GM12878 (cell line): ENCODE measurements at regions not wholly inside any gene's neighbourhood (a gene's known extent, or its start where the extent isn't known, plus 50 kb on each side); places are given as distances from the start of the nearest gene placed in this dataset.

Experiments used
- CTCF ChIP-seq, 3 experiments: IDR thresholded peaks in 2 of 3; conservative IDR thresholded peaks in 1 of 3; 2 replicates each; pipeline ENCODE4 v1.5.1; 2011; ENCODE audit warnings: low read depth in 3 of 3, low read length in 3 of 3, mild to moderate bottlenecking in 3 of 3, control low read depth in 2 of 3, moderate library complexity in 2 of 3, inconsistent platforms in 1 of 3, mixed read lengths in 1 of 3; ENCODE audit not compliant: control insufficient read depth in 2 of 3, insufficient read depth in 1 of 3; ENCODE audit errors: extremely low read depth in 1 of 3
- ETV6 ChIP-seq, 2 experiments: fragments of 450-650 bp in 1 of 2; IDR thresholded peaks in 1 of 2; conservative IDR thresholded peaks in 1 of 2; 2 replicates each; pipeline ENCODE4 v1.6.1; 2014; ENCODE audit warnings: antibody characterized with exemption in 1 of 2, borderline replicate concordance in 1 of 2, low read depth in 1 of 2, mild to moderate bottlenecking in 1 of 2, moderate library complexity in 1 of 2
- POLR2A ChIP-seq: IDR thresholded peaks from 2 replicates; pipeline ENCODE4 v1.6.1; 2011; ENCODE audit warnings: low read depth, mild to moderate bottlenecking, low read length
- SPI1 ChIP-seq: IDR thresholded peaks from 2 replicates; pipeline ENCODE4 v1.6.1; 2011; ENCODE audit warnings: low read depth, mild to moderate bottlenecking, low read length, moderate library complexity, borderline replicate concordance; ENCODE audit not compliant: insufficient read depth
- TBL1XR1 ChIP-seq: IDR thresholded peaks from 2 replicates; pipeline ENCODE4 v1.6.1; 2012; ENCODE audit warnings: low read depth, low read length, improper control_type of control experiment
- TCF12 ChIP-seq: IDR thresholded peaks from 2 replicates; pipeline ENCODE4 v1.6.1; 2011; ENCODE audit warnings: low read depth, mild to moderate bottlenecking, low read length
- TCF3 ChIP-seq: IDR thresholded peaks from 2 replicates; pipeline ENCODE4 v1.6.1; 2012; ENCODE audit warnings: low read depth, mild to moderate bottlenecking, low read length, borderline replicate concordance; ENCODE audit not compliant: insufficient read depth
- ZNF24 ChIP-seq: fragments of 450-650 bp; IDR thresholded peaks from 2 replicates; pipeline ENCODE4 v1.6.1; 2017; ENCODE audit warnings: antibody characterized with exemption, mild to moderate bottlenecking
- TF ChIP-seq, protein P1 (sequence below): IDR thresholded peaks from 2 replicates; pipeline ENCODE4 v1.6.1; 2012; ENCODE audit warnings: low read depth, low read length, improper control_type of control experiment

GRCh38 chr18:78303519-78304191, 676.0 kb upstream of the SALL3 start:
- no peak for TF ChIP-seq POLR2A
- TF ChIP-seq, protein P1, sequence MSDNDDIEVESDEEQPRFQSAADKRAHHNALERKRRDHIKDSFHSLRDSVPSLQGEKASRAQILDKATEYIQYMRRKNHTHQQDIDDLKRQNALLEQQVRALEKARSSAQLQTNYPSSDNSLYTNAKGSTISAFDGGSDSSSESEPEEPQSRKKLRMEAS = no peak
- TF ChIP-seq TCF12 = no peak
- no peak for TF ChIP-seq SPI1
- no peak for TF ChIP-seq ZNF24
- no peak for TF ChIP-seq TBL1XR1
- TF ChIP-seq CTCF (IDR thresholded peaks at IDR 0.05 in 2 of 3, conservative IDR thresholded peaks at IDR 0.05 in 1 of 3; ENCODE audit: control insufficient read depth in 2 of 3, extremely low read depth in 1 of 3, insufficient read depth in 1 of 3, low read depth in 3 of 3, low read length in 3 of 3) = no peak
- no peak for TF ChIP-seq TCF3
- TF ChIP-seq ETV6 (conservative IDR thresholded peaks at IDR 0.05 in 1 of 2, IDR thresholded peaks at IDR 0.05 in 1 of 2; ENCODE audit: borderline replicate concordance in 1 of 2, low read depth in 1 of 2) = no peak
